CD4-positive, CD25-positive, alpha-beta regulatory T cell (primary cell): ENCODE measurements at regions not wholly inside any gene's neighbourhood (a gene's known extent, or its start where the extent isn't known, plus 50 kb on each side); places are given as distances from the start of the nearest gene placed in this dataset.

Experiments used
- ATAC-seq, 2 donors: fragments of 150-1000 bp; cut with Tn5 transposase; one replicate each; pipeline ENCODE4 v1.10.0; 2021; ENCODE audit warnings: low read depth in 2 of 2, moderate number of reproducible peaks in 2 of 2, moderate library complexity in 1 of 2
- DNase-seq, 3 donors: peaks; one replicate each; pipeline versions ENCODE4 v3.0.0 to v3.0.0-alpha.2; 2012 to 2022; ENCODE audit warnings: mixed read lengths in 1 of 3
- H3K27ac ChIP-seq: one replicate; pipeline ENCODE4 v1.7.0; 2013; ENCODE audit warnings: mild to moderate bottlenecking, low read length; ENCODE audit not compliant: insufficient read depth, poor library complexity, severe bottlenecking
- H3K27me3 ChIP-seq: one replicate; pipeline ENCODE4 v1.7.0; 2013; ENCODE audit warnings: low read length; ENCODE audit not compliant: control insufficient read depth, insufficient read depth
- H3K36me3 ChIP-seq: one replicate; pipeline ENCODE4 v1.7.0; 2013; ENCODE audit warnings: mild to moderate bottlenecking, low read length, moderate library complexity; ENCODE audit not compliant: control insufficient read depth, insufficient read depth
- H3K4me1 ChIP-seq: 2 replicates; pipeline ENCODE4 v1.7.0; 2013; ENCODE audit warnings: mild to moderate bottlenecking, low read length; ENCODE audit not compliant: insufficient read depth, control insufficient read depth, poor library complexity, severe bottlenecking
- H3K4me3 ChIP-seq: one replicate; pipeline ENCODE4 v1.7.0; 2013; ENCODE audit warnings: low read depth, mild to moderate bottlenecking, low read length, moderate library complexity
- H3K9me3 ChIP-seq, 2 experiments: 1 replicate in 1 of 2; 2 replicates in 1 of 2; pipeline ENCODE4 v1.7.0; 2013; ENCODE audit warnings: low read length in 2 of 2, mild to moderate bottlenecking in 1 of 2, moderate library complexity in 1 of 2; ENCODE audit not compliant: control insufficient read depth in 2 of 2
- H3K27ac Mint-ChIP-seq, 3 donors: one replicate each; pipeline ENCODE4 v1.8.0; 2020 to 2022; ENCODE audit warnings: mild to moderate bottlenecking in 3 of 3, mixed read lengths in 3 of 3, moderate library complexity in 2 of 3
- H3K27me3 Mint-ChIP-seq: one replicate; pipeline ENCODE4 v1.8.0; 2022; ENCODE audit warnings: mild to moderate bottlenecking, mixed read lengths
- H3K36me3 Mint-ChIP-seq: one replicate; pipeline ENCODE4 v1.8.0; 2020; ENCODE audit warnings: mixed read lengths
- H3K4me1 Mint-ChIP-seq, 4 donors: one replicate each; pipeline ENCODE4 v1.8.0; 2020 to 2022; ENCODE audit warnings: mixed read lengths in 4 of 4, mild to moderate bottlenecking in 1 of 4
- H3K4me3 Mint-ChIP-seq, 4 donors: one replicate each; pipeline ENCODE4 v1.8.0; 2020 to 2022; ENCODE audit warnings: mild to moderate bottlenecking in 4 of 4, mixed read lengths in 4 of 4, moderate library complexity in 3 of 4
- H3K9me3 Mint-ChIP-seq, 7 donors: one replicate each; pipeline ENCODE4 v1.8.0; 2020 to 2022; ENCODE audit warnings: mixed read lengths in 7 of 7, mild to moderate bottlenecking in 3 of 7, moderate library complexity in 2 of 7

DNA sequence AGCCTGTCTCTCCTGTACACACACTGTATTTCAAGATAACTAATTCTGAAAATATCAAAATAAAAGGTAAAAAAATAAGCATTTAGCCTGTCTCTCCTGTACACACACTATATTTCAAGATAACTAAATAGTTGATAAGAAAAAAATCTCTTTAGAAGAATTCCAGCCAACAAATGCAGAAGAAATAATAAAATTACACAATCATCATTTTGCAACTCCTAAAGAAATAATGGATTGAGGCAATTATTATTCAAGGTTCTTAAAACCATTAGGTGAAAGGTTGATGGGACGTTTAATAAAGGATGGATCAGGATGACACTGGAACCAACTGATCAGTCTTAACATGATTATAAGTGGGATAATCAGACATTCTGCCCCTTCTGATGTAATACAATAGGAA is 148.0 kb upstream of the FN1 start:
- Mint-ChIP-seq H3K9me3 (peaks cover 0 to 2% (median 0%) of the 10 kb centered on the region in 7 donors), H3K36me3 (no peaks in the 10 kb centered on the region), H3K27ac (no peak overlapping the region), H3K27me3 (no peaks in the 10 kb centered on the region), H3K4me3 (no peak overlapping the region), H3K4me1 (no peaks in the 10 kb centered on the region)
- ATAC-seq (no peak), DNase-seq (no peak)
- Histone ChIP-seq H3K27me3 (no peaks in the 10 kb centered on the region), H3K27ac (no peak overlapping the region), H3K4me3 (no peak overlapping the region), H3K36me3 (no peaks in the 10 kb centered on the region), H3K9me3 (no peaks in the 10 kb centered on the region), H3K4me1 (no peaks in the 10 kb centered on the region)

DNA sequence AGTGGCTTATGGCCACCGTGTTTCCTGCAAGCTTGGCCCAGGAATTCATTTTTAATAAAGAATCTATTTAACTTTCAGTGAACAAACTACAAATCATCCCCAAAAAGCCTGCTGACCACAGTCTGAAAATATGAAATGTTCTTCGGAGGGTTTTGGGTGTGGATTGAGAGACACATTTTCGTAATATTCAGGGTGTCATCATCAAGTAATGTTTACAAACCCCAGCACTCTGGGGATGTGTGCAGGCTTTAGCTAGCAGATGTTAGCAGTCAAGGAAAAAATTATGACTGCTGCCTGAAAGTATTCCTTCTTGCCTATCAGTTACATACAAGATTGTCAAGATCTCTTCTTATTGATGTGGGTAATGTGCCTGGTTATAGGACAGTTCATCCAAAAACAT is 143.9 kb upstream of the FN1 start:
- no peak overlapping the region for H3K27ac Mint-ChIP-seq
- no peaks in the 10 kb centered on the region for H3K4me1 Mint-ChIP-seq
- Histone ChIP-seq H3K4me1 (no peaks in the 10 kb centered on the region), H3K9me3 (no peaks in the 10 kb centered on the region), H3K4me3 (no peak overlapping the region), H3K27me3 (no peaks in the 10 kb centered on the region), H3K36me3 (no peaks in the 10 kb centered on the region), H3K27ac (no peak overlapping the region)
- H3K9me3 Mint-ChIP-seq, result no peaks in the 10 kb centered on the region
- H3K27me3 Mint-ChIP-seq, result no peaks in the 10 kb centered on the region
- no peak for ATAC-seq
- DNase-seq, result no peak
- no peaks in the 10 kb centered on the region for H3K36me3 Mint-ChIP-seq
- H3K4me3 Mint-ChIP-seq, result no peak overlapping the region

DNA sequence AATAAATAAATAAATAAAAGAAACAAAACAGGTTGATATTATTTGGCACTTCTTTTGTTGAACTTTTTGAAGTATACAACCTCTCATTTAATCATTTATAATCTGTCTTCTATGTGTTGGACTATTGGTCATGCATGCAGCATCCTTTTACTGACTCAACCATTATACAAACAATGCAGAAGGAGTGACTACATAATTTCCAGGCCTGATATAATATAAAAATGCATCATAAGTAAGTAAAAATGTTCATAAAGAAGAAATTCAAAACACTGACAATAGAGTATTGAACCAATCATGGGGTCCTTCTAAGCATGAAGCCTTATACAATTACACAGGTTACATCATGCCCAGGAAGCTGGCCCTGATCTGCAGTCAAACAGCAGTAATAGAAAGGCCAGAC is 141.5 kb upstream of the FN1 start:
- H3K27me3 Mint-ChIP-seq, result no peaks in the 10 kb centered on the region
- Histone ChIP-seq H3K4me3 (no peak overlapping the region), H3K4me1 (no peaks in the 10 kb centered on the region), H3K27me3 (no peaks in the 10 kb centered on the region), H3K36me3 (no peaks in the 10 kb centered on the region), H3K27ac (no peak overlapping the region), H3K9me3 (no peaks in the 10 kb centered on the region)
- no peaks in the 10 kb centered on the region for H3K36me3 Mint-ChIP-seq
- H3K4me1 Mint-ChIP-seq, result no peaks in the 10 kb centered on the region
- DNase-seq (no peak), ATAC-seq (no peak)
- no peak overlapping the region for H3K4me3 Mint-ChIP-seq
- H3K27ac Mint-ChIP-seq, result no peak overlapping the region
- no peaks in the 10 kb centered on the region for H3K9me3 Mint-ChIP-seq

DNA sequence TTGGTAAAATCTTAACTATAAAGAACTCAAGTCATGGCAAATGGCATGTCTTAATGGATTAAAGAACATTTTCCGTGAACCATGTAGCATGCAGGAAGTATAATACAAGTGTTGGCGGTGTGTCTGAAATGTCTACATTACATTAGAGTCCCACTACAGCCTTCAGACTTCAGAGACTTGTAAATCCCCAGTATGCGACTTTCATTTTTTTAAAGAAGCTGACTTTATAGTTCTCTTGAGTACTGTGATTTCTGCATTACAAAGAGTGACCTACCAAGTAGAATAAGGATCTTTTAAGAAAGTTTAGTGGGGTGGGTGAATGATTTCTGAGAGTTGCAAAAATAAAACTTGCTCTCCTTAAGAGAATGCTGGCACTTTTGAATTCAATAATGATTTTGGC is 140.7 kb upstream of the FN1 start:
- Mint-ChIP-seq H3K27me3 (no peaks in the 10 kb centered on the region), H3K9me3 (no peaks in the 10 kb centered on the region), H3K4me3 (no peak overlapping the region), H3K27ac (no peak overlapping the region), H3K4me1 (no peaks in the 10 kb centered on the region), H3K36me3 (no peaks in the 10 kb centered on the region)
- no peaks in the 10 kb centered on the region for H3K9me3 ChIP-seq
- H3K27me3 ChIP-seq, result no peaks in the 10 kb centered on the region
- no peak for ATAC-seq
- no peaks in the 10 kb centered on the region for H3K36me3 ChIP-seq
- H3K4me3 ChIP-seq, result no peak overlapping the region
- DNase-seq, result no peak
- H3K27ac ChIP-seq, result no peak overlapping the region
- H3K4me1 ChIP-seq, result no peaks in the 10 kb centered on the region

DNA sequence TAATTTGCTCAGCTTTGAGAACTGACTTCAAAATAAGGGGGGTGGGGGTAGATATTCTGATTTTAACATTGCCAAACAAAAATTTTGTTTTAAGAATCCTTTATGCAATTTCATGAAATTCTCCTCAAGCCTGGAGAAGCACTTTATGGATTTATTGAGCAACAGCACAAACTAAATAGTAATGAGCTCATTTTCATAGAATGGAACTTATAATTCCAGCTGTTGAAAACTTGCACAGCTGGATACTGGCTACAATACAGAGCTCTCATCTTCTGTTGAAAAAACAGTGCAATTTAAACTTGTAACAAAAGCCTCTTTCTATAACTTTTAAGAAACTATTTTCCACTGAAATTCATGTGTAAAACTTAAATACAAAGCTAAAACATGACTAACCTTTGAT is 137.6 kb upstream of the FN1 start:
- no peak for DNase-seq
- Mint-ChIP-seq H3K36me3 (no peaks in the 10 kb centered on the region), H3K27me3 (peaks cover 4% of the 10 kb centered on the region), H3K4me1 (no peaks in the 10 kb centered on the region), H3K27ac (no peak overlapping the region), H3K4me3 (no peak overlapping the region), H3K9me3 (no peaks in the 10 kb centered on the region)
- H3K27ac ChIP-seq, result no peak overlapping the region
- H3K36me3 ChIP-seq, result no peaks in the 10 kb centered on the region
- no peaks in the 10 kb centered on the region for H3K27me3 ChIP-seq
- no peaks in the 10 kb centered on the region for H3K4me1 ChIP-seq
- ATAC-seq, result no peak
- H3K4me3 ChIP-seq, result no peak overlapping the region
- no peaks in the 10 kb centered on the region for H3K9me3 ChIP-seq

DNA sequence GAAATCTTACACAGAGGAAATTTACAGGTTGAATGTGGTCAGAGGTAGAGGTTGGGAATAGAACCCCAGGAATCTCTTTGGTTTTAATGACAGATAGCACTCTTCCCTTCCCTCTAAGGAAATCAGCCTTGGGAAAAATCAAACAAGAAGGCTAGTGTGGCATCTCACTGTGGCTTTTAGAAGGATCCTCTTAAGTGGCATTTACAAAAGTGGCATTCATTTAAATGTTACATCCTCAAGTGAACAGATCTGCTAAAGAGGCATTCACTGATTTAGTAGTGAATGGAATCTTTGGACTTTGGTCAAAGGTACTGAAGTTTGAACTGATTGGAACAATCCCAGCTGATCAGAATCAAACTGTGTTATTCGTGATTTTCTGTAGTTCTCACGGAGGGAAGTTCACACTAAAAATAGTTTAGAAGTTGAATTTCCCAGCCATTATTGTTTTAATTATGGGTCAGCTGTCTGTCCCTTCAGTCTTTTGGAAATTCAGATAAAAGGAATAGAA is 136.5 kb upstream of the FN1 start:
- ATAC-seq, result no peak
- H3K4me1 Mint-ChIP-seq, result no peaks in the 10 kb centered on the region
- no peaks in the 10 kb centered on the region for H3K9me3 Mint-ChIP-seq
- Histone ChIP-seq H3K27ac (no peak overlapping the region), H3K4me3 (no peak overlapping the region), H3K4me1 (no peaks in the 10 kb centered on the region), H3K9me3 (no peaks in the 10 kb centered on the region), H3K27me3 (no peaks in the 10 kb centered on the region), H3K36me3 (no peaks in the 10 kb centered on the region)
- no peak for DNase-seq
- no peak overlapping the region for H3K27ac Mint-ChIP-seq
- no peak overlapping the region for H3K4me3 Mint-ChIP-seq
- peaks cover 7% of the 10 kb centered on the region for H3K27me3 Mint-ChIP-seq
- H3K36me3 Mint-ChIP-seq, result no peaks in the 10 kb centered on the region

DNA sequence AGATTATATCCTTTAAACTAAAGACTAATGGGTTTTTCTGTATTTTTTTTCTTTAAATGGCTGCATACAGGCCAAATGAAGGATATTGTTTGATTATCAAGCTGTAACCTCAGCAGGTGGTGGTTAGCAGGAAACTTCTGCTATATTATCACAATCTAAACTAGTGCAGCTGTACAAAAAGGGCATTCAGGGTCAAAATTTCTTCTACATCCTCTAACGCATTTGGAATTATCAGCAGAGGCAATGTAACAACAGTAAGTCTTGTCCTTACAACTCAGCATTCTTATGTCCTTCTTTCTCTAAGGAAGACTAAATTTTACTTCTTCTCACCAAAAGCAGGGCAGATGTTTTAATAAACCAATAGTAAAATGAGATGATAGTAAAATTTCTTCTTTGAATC is 135.8 kb upstream of the FN1 start:
- H3K9me3 Mint-ChIP-seq, result no peaks in the 10 kb centered on the region
- H3K27ac Mint-ChIP-seq, result no peak overlapping the region
- Histone ChIP-seq H3K36me3 (no peaks in the 10 kb centered on the region), H3K27ac (no peak overlapping the region), H3K27me3 (no peaks in the 10 kb centered on the region), H3K9me3 (no peaks in the 10 kb centered on the region), H3K4me1 (no peaks in the 10 kb centered on the region), H3K4me3 (no peak overlapping the region)
- H3K4me3 Mint-ChIP-seq, result no peak overlapping the region
- H3K36me3 Mint-ChIP-seq, result no peaks in the 10 kb centered on the region
- H3K4me1 Mint-ChIP-seq, result no peaks in the 10 kb centered on the region
- peaks cover 8% of the 10 kb centered on the region for H3K27me3 Mint-ChIP-seq
- ATAC-seq (no peak), DNase-seq (no peak)

DNA sequence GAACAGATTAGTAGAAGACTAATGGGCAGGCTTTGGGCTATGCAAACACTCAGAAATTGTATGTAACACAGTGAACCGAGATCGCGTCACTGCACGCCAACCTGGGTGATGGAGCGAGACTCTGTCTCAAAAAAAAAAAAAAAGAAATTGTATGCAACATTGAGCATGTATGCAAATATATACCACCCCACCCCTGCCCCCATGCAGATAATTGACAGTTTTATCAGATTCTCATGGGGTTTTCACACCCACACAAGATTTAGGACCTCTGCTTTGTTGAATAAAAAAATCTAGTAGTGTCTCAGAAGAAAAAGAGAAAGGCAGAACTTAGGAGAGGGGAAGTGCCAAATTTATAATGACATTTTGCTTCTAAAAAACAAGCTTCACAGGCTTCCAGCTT is 131.6 kb upstream of the FN1 start:
- Histone ChIP-seq H3K4me3 (no peak overlapping the region), H3K27ac (no peak overlapping the region), H3K9me3 (no peaks in the 10 kb centered on the region), H3K4me1 (no peaks in the 10 kb centered on the region), H3K27me3 (no peaks in the 10 kb centered on the region), H3K36me3 (no peaks in the 10 kb centered on the region)
- no peaks in the 10 kb centered on the region for H3K36me3 Mint-ChIP-seq
- H3K27me3 Mint-ChIP-seq, result peaks cover 8% of the 10 kb centered on the region
- H3K27ac Mint-ChIP-seq, result no peak overlapping the region
- H3K9me3 Mint-ChIP-seq, result peaks cover 0 to 3% (median 0%) of the 10 kb centered on the region in 7 donors
- H3K4me1 Mint-ChIP-seq, result no peaks in the 10 kb centered on the region
- ATAC-seq (no peak), DNase-seq (no peak)
- H3K4me3 Mint-ChIP-seq, result no peak overlapping the region
